Left lung (tissue), 4 donors: ENCODE measurements at regions not wholly inside any gene's neighbourhood (a gene's known extent, or its start where the extent isn't known, plus 50 kb on each side); places are given as distances from the start of the nearest gene placed in this dataset.

Experiments
- ATAC-seq: fragments of 200-7000 bp; cut with Tn5 transposase; one replicate; pipeline ENCODE4 v1.9.1; 2020; ENCODE audit warnings: moderate library complexity
- DNase-seq, 4 donors: peaks; one replicate each; pipeline ENCODE4 v3.0.0-alpha.2; 2013 to 2020
- H3K27ac ChIP-seq, 2 donors: fragments of 200-600 bp; sonication (generic) in 1 of 2; one replicate each; pipeline versions ENCODE4 v1.5.0 to v1.8.0; 2020 to 2021
- H3K27me3 ChIP-seq, 2 donors: fragments of 200-600 bp; sonication (generic) in 1 of 2; one replicate each; pipeline versions ENCODE4 v1.5.0 to v1.8.0; 2020 to 2021
- H3K36me3 ChIP-seq, 2 donors: fragments of 200-600 bp; sonication (generic) in 1 of 2; one replicate each; pipeline versions ENCODE4 v1.5.0 to v1.8.0; 2020 to 2021
- H3K4me1 ChIP-seq, 2 donors: fragments of 200-600 bp; one replicate each; pipeline ENCODE4 v1.8.0; 2021
- H3K4me3 ChIP-seq, 2 donors: fragments of 200-600 bp; sonication (generic) in 1 of 2; one replicate each; pipeline versions ENCODE4 v1.5.0 to v1.8.0; 2020 to 2021; ENCODE audit warnings: mild to moderate bottlenecking in 1 of 2
- H3K9me3 ChIP-seq, 2 donors: fragments of 200-600 bp; sonication (generic) in 1 of 2; one replicate each; pipeline versions ENCODE4 v1.5.0 to v1.8.0; 2020 to 2021
- intact Hi-C, 2 donors: fragments of 100-400 bp; cut with DNase I; formaldehyde crosslinking; loops; one replicate each; pipeline versions ENCODE4 v1.11.2 to v1.14.2; 2022
- TF ChIP-seq, protein P1 (sequence below), 2 donors: fragments of 200-600 bp; sonication (generic) in 1 of 2; IDR thresholded peaks; one replicate each; pipeline versions ENCODE4 v1.5.0 to v1.8.0; 2021; ENCODE audit warnings: antibody characterized with exemption in 2 of 2
- donor health status: DM: no; HTN: yes; CAD: no.
- donor health status: DM: no; HTN: no; CAD: no.

DNA sequence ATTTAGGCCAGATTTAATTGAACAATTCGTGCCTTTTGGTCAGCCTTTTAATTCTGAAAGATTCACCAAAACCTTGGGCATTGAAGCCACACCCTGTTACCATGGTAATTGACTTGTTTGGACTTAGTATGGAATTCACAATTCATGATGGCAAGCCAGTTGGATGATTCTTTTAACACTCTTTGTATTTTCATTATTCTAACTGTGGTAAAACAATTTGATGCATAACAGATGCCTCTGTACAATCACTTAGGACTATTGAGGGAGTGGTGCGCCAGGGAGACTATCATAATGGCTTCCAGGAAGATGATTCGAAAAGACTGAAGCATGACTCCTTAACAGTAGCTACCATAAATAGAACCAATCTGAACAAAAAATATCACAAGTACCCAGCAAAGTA, 381.1 kb upstream of the ADAMTS16 start:
- ATAC-seq (no peak), DNase-seq (no peak)
- TF ChIP-seq, protein P1, sequence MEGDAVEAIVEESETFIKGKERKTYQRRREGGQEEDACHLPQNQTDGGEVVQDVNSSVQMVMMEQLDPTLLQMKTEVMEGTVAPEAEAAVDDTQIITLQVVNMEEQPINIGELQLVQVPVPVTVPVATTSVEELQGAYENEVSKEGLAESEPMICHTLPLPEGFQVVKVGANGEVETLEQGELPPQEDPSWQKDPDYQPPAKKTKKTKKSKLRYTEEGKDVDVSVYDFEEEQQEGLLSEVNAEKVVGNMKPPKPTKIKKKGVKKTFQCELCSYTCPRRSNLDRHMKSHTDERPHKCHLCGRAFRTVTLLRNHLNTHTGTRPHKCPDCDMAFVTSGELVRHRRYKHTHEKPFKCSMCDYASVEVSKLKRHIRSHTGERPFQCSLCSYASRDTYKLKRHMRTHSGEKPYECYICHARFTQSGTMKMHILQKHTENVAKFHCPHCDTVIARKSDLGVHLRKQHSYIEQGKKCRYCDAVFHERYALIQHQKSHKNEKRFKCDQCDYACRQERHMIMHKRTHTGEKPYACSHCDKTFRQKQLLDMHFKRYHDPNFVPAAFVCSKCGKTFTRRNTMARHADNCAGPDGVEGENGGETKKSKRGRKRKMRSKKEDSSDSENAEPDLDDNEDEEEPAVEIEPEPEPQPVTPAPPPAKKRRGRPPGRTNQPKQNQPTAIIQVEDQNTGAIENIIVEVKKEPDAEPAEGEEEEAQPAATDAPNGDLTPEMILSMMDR (IDR thresholded peaks at IDR 0.05) = no peak
- Histone ChIP-seq H3K4me3 (no peak overlapping the region), H3K27me3 (no peaks in the 10 kb centered on the region), H3K9me3 (no peaks in the 10 kb centered on the region), H3K36me3 (no peaks in the 10 kb centered on the region), H3K4me1 (no peaks in the 10 kb centered on the region), H3K27ac (no peak overlapping the region)
- intact Hi-C loops = no loop called here

DNA sequence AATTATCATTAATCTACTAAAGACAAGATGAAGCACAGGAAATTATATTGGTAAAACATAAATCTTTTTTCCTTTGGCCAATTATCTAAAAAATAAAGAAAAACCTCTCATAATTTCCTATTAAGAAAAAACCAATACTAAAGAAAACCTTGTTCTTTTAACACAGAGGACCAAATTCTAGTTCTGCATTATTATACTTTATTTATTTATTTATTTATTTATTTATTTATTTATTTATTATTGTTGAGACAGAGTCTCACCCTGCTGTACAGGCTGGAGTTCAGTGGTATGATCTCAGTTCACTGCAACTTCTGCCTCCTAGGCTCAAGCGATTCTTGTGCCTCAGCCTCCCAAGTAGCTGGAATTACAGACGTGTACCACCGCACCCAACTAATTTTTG, 377.8 kb upstream of the ADAMTS16 start:
- H3K27ac ChIP-seq = no peak overlapping the region
- DNase-seq (no peak), ATAC-seq (no peak)
- H3K4me3 ChIP-seq = no peak overlapping the region
- TF ChIP-seq, protein P1 (IDR thresholded peaks at IDR 0.05) = no peak
- H3K27me3 ChIP-seq = no peaks in the 10 kb centered on the region
- intact Hi-C loops = no loop called here
- H3K4me1 ChIP-seq = no peaks in the 10 kb centered on the region
- H3K36me3 ChIP-seq = no peaks in the 10 kb centered on the region
- H3K9me3 ChIP-seq = peaks cover 0 to 14% of the 10 kb centered on the region in 2 donors

DNA sequence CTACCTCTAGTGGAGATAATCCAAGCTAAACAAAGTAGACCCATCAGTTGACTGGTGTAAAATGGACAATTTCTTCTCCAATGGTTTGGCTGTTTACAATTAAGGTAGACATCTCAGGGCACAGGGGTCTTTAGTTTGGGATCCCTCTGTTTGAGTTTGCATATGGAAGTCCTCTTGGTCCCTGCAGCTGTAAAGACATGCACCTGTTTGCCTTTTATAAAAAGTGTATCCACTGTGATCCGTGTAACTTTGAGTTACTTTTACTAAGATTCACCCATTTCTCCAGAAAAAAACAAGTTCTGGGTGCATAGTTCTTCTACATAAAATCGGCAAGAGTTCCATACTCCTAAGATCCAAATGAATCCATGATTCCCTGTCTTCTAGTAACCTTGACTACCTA, 374.7 kb upstream of the ADAMTS16 start:
- H3K4me3 ChIP-seq = no peak overlapping the region
- no peaks in the 10 kb centered on the region for H3K36me3 ChIP-seq
- H3K27ac ChIP-seq = no peak overlapping the region
- no peaks in the 10 kb centered on the region for H3K27me3 ChIP-seq
- H3K9me3 ChIP-seq = peaks cover 0 to 14% of the 10 kb centered on the region in 2 donors
- TF ChIP-seq, protein P1 (IDR thresholded peaks at IDR 0.05) = no peak
- no peak for ATAC-seq
- intact Hi-C loops = no loop called here
- H3K4me1 ChIP-seq = no peaks in the 10 kb centered on the region
- no peak for DNase-seq

DNA sequence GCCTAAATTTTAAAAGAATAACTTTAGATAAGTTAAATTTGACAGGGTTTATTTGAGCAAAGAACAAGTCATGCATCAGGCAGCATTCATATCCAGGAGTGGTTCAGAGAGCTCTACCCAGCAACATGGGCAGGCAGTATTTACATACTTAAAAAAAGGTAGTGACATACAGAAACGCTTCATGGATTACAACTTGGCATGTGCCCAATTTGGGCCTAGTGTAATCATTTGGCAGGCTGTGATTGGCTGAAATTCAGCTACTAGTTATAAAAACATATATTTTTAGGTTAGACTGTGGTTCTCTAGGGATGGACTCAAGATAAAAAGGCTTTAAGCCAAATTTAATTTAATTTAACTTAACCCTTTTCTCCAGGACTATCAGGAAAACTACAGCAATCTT, 374.0 kb upstream of the ADAMTS16 start:
- Histone ChIP-seq H3K27ac (no peak overlapping the region), H3K36me3 (no peaks in the 10 kb centered on the region), H3K27me3 (no peaks in the 10 kb centered on the region), H3K4me3 (no peak overlapping the region), H3K9me3 (peaks cover 0 to 20% of the 10 kb centered on the region in 2 donors), H3K4me1 (no peaks in the 10 kb centered on the region)
- DNase-seq = no peak
- no peak for ATAC-seq
- intact Hi-C loops = no loop called here
- TF ChIP-seq, protein P1 (IDR thresholded peaks at IDR 0.05) = no peak

DNA sequence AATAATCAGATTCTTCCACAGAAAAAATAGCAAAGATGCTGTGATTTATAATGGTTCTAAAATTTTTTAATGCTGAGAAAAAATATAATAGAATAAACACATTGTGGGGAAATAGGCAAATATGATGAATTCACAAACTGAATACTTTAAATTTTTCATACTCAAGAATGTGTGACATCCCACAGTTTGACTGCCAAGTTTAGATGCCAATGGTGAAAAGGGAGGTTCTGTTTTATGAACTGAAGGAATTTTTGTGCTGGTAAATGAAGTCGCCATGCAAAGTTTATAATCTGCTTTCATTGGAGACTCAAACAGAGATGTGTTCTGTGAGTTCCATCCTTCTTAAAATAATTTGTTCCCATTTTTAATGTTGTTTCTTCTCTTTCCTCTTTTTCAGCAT, 367.5 kb upstream of the ADAMTS16 start:
- Histone ChIP-seq H3K9me3 (peaks cover 0 to 5% of the 10 kb centered on the region in 2 donors), H3K36me3 (no peaks in the 10 kb centered on the region), H3K4me1 (no peaks in the 10 kb centered on the region), H3K27ac (no peak overlapping the region), H3K27me3 (no peaks in the 10 kb centered on the region), H3K4me3 (no peak overlapping the region)
- intact Hi-C loops = no loop called here
- no peak for ATAC-seq
- no peak for DNase-seq
- TF ChIP-seq, protein P1 (IDR thresholded peaks at IDR 0.05) = no peak
